ENCODE measurements at regions not wholly inside any gene's neighbourhood (a gene's known extent, or its start where the extent isn't known, plus 50 kb on each side); places are given as distances from the start of the nearest gene placed in this dataset.
A peak's percentile ranks its signal among the peaks of the same experiment; 100 is the strongest.
"Not testable (repeated sequence)": the region's sequence is repeated elsewhere in the genome, so short reads cannot be mapped to it uniquely, and the experiment has no call there.

- DNase-seq = not testable (repeated sequence)
Observed at GRCh38 chr5:8563540-8563939, 694.6 kb downstream of the MTRR start.

GRCh38 chr5:8568858-8569257 lies 699.9 kb downstream of the MTRR start:
- DNase-seq = no peak

GRCh38 chr5:8570528-8570927 lies 701.6 kb downstream of the MTRR start:
- no peak for DNase-seq

- DNase-seq = no peak
Observed at GRCh38 chr5:8576178-8576577, 707.2 kb downstream of the MTRR start.

GRCh38 chr5:8577792-8578191 lies 708.8 kb downstream of the MTRR start:
- DNase-seq = no peak

GRCh38 chr5:8580298-8580697 lies 711.4 kb downstream of the MTRR start:
- DNase-seq = no peak

- no peak for DNase-seq
Observed at GRCh38 chr5:8581047-8581446, 712.1 kb downstream of the MTRR start.

GRCh38 chr5:8585230-8586018 lies 716.5 kb downstream of the MTRR start:
- DNase-seq = no peak

- no peak for DNase-seq
Observed at GRCh38 chr5:8590959-8591358, 722.0 kb downstream of the MTRR start.

- no peak for DNase-seq
Observed at GRCh38 chr5:8598356-8598755, 729.4 kb downstream of the MTRR start.

- DNase-seq = no peak
Observed at GRCh38 chr5:8598996-8599395, 730.0 kb downstream of the MTRR start.

- no peak for DNase-seq
Observed at GRCh38 chr5:8600843-8601242, 731.9 kb downstream of the MTRR start.

GRCh38 chr5:8601831-8602354 lies 732.9 kb downstream of the MTRR start:
- no peak for DNase-seq

- DNase-seq = no peak
Observed at GRCh38 chr5:8606231-8606630, 737.3 kb downstream of the MTRR start.

- no peak for DNase-seq
Observed at GRCh38 chr5:8611067-8611466, 742.1 kb downstream of the MTRR start.

GRCh38 chr5:8613078-8613685 lies 744.2 kb downstream of the MTRR start:
- no peak for DNase-seq

- no peak for DNase-seq
Observed at GRCh38 chr5:8615142-8615858, 746.4 kb downstream of the MTRR start.

GRCh38 chr5:8628521-8628920 lies 759.6 kb downstream of the MTRR start:
- DNase-seq = no peak

GRCh38 chr5:8633259-8633658 lies 764.3 kb downstream of the MTRR start:
- no peak for DNase-seq

- peak; percentile 65 for DNase-seq
Observed at GRCh38 chr5:8633696-8634095, 764.7 kb downstream of the MTRR start.

GRCh38 chr5:8634219-8634618 lies 765.3 kb downstream of the MTRR start:
- DNase-seq = no peak

- no peak for DNase-seq
Observed at GRCh38 chr5:8641786-8642505, 773.0 kb downstream of the MTRR start.

GRCh38 chr5:8644377-8644776 lies 775.4 kb downstream of the MTRR start:
- no peak for DNase-seq
